Middle frontal gyrus (tissue), 1 donor: ENCODE measurements at regions not wholly inside any gene's neighbourhood (a gene's known extent, or its start where the extent isn't known, plus 50 kb on each side); places are given as distances from the start of the nearest gene placed in this dataset.

ENCODE experiments used
- DNase-seq: peaks from one replicate; pipeline ENCODE4 v3.0.0-alpha.2; 2015; ENCODE audit warnings: low spot score; ENCODE audit errors: extremely low spot score

- no peak for DNase-seq
Measured at GRCh38 chr5:61686491-61687257, 354.6 kb downstream of the ZSWIM6 start.

- DNase-seq, result no peak
Measured at GRCh38 chr5:61687371-61687770, 355.3 kb downstream of the ZSWIM6 start.

DNA sequence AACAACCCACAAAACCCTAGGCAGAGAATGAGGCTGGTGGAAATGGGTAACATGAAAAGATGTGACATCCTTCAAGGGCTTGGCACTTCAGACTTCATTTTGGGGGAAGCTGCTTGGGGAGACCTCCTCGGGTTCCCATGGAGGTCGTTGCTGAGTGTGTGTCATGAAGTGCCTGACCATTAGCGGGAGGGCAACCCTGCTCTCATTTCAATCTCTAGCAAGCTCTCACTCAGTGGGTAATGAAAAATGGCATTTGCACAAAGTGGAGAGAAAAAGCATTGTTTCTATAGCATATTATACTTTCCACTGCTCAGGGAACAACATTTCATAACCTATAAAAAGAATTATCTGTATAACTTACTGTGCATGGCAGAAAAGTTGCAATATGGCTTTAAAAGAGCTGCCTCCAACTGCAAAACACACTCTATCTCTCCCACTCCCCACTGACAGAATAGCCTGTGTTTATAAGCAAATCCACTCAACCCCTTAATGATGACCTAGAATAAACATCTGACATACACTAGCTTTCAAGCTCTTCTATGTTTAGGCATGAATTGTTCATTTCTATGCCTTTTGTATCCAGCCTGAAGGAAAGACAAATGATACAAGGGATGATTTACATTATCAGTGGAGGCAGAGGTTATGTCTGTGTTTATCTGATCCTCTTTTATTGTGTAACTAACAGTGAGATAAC is 357.2 kb downstream of the ZSWIM6 start:
- no peak for DNase-seq

- DNase-seq, result no peak
Measured at GRCh38 chr5:61697809-61698558, 365.9 kb downstream of the ZSWIM6 start.

- no peak for DNase-seq
Measured at GRCh38 chr5:61701877-61702602, 370.0 kb downstream of the ZSWIM6 start.

DNA sequence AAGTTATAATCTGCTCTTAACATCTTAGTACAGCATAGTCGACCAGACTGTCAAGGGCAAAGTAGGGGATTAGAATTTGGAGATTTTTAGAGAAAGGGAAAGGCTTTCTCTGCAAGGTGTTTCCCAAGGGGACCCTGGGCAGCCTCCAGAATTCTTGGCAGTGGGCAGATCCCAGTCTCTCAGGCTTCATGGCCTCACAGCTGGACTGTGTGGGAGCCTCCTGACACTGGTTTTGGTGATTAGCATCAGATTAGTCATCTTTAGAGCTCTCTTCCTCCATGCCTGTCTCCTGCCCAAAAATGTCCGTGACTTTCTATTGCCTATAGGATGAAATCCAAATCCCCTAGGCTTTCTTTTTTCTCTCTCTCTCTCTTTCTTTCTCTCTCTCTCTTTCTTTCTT is 370.7 kb downstream of the ZSWIM6 start:
- no peak for DNase-seq

GRCh38 chr5:61704289-61704688 is 372.2 kb downstream of the ZSWIM6 start:
- no peak for DNase-seq

DNA sequence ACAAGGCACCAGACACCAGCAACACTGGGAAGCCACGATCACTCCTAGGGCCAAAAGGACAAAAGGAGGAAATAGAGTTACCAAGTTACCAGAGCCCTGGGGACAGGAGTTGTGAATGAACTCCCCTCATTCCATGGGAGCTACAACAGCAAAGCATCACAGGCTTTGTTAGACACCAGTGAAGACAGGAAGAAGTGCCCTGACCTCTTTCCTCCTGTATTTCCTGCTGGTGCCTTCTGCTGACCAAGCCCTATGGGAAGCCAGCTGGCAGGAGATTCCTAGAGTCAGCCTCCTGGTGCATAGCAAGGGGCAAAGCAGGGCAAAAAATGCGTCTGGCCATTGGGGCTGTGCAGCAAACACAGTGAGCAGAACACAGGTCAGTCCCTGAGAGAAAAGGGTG is 374.7 kb downstream of the ZSWIM6 start:
- no peak for DNase-seq

GRCh38 chr5:61719124-61719523 is 387.1 kb downstream of the ZSWIM6 start:
- no peak for DNase-seq

- DNase-seq, result no peak
Measured at GRCh38 chr5:61720829-61721228, 388.8 kb downstream of the ZSWIM6 start.

DNA sequence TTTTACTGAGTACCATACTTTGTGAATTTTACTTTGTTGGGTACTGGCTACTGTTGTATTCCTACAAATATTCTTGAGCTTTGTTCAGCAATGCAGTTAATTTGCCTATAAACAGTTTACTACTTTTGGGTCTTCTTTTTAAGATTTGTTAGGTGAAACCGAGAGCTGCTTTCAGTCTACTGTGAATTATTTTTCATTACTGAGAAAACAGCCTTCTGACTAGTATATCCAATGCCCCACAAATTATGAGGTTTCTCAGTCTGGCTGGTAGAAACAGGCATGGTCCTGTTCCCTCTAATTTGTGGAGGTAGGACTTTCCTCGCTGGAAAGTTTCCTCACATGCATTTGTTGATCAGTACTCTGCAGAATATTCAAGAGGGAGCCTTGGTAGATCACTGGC is 392.0 kb downstream of the ZSWIM6 start:
- no peak for DNase-seq

GRCh38 chr5:61728287-61728686 is 396.2 kb downstream of the ZSWIM6 start:
- DNase-seq, result no peak

DNA sequence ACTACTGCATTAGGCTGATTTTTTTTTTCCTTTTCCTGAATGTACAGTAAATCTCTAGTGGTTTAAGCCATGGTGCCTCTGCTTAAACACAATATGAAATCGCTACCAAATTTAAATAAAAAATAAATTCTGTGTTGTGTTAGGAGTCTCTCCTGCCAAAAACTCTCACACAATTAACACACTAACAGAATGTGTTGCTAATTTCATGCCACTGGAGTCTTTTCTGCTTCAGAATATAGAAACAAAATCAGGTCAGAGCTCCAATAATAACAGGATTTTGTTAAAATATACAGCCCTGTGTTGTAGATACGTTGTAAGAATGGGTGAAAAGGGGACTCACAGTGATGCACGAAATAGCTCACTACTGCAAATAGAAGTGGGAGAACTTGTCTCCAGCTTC is 398.8 kb downstream of the ZSWIM6 start:
- no peak for DNase-seq

DNA sequence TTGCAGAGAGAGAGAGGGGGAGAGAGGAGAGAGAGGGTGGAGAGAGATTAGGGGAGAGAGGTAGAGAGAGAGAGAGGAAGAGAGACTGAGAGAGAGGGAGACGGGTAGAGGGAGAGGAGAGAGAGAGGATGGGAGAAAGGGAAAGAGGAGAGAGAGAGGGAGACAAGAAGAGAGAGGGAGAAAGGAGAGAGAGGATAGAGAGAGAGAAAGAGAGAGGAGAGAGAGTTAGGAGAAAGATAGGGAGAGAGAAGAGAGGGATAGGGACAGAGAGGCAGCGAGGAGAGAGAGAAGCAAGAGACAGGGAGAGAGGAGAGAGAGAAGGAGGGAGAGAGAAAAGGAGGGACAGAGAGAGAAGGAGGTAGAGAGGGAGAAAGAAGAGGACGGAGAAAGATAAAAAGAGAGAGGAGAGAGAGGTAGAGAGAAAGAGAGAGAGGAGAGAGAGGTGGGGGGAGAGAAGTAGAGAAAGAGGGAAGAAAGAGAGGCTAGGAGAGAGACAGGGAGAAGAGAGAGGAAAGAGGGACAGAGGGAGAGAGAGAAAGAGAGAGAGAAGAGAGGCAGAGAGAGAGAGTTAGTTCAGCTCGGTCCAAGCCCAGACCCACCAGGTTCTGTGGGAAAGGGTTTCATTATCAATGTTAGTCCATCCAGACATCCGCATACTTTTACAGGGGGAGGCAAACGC is 399.3 kb downstream of the ZSWIM6 start:
- DNase-seq, result no peak

- no peak for DNase-seq
Measured at GRCh38 chr5:61731946-61732314, 399.9 kb downstream of the ZSWIM6 start.

DNA sequence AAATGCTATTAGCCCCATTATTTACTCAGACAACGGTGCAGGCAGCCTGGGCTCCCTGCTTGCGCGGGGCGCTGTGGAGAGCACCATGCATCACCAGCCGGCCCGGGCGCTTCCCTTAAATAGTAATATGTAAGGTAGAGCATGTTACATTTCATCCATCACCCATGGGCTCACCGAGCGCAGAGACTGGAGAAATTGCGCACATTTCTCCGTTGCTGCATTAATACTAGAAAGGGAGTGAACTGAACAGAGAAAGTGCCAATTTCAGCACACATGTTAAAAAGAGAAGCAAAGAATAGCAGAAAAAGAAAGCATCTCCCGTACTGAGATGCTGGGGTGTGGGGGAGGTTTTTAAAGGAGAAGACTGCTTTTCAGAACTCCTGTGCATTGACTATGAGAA is 400.3 kb downstream of the ZSWIM6 start:
- DNase-seq, result no peak

GRCh38 chr5:61732796-61733195 is 400.7 kb downstream of the ZSWIM6 start:
- DNase-seq, result no peak

GRCh38 chr5:61734001-61734400 is 401.9 kb downstream of the ZSWIM6 start:
- no peak for DNase-seq

DNA sequence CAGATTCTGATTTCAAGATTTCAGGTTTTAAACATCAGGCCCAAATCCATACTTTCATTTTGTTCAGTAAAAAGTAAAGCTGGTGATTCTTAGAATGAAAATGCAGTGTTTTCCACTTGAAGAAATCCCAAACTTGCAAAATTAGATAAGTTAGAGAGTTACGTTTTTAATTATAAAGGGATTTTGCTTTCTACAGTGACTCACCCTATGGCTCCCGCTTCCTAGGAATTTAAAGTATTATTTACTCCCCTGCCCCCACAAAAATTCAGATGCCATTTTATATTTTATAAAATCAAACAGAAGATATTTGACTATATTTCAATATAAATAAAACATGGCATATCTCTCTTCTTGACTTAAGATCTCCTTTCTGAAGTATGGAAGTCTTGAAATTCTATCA is 402.9 kb downstream of the ZSWIM6 start:
- DNase-seq, result no peak

- no peak for DNase-seq
Measured at GRCh38 chr5:61735531-61735930, 403.5 kb downstream of the ZSWIM6 start.

DNA sequence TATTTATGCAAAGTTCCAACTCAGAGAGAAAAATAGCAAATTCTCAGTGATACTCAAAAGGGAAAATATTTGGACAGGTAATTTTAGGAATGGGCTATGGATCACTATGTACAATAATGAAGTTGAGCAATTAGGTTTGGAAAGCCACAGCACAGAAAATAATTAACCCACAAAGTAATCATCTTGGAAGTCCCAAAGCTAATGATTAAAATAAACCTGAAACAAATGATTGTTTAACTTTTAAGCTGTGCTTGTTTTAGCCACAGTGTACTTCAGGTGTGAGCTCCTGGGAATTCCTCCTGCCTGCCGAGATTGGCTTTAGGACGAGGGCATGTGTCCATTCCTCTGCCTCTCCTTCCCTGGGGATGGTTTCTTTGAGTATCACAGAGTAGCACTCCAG is 403.9 kb downstream of the ZSWIM6 start:
- DNase-seq, result no peak
